ENCODE measurements at regions not wholly inside any gene's neighbourhood (a gene's known extent, or its start where the extent isn't known, plus 50 kb on each side); places are given as distances from the start of the nearest gene placed in this dataset.

- intact Hi-C loops (cut with micrococcal nuclease), result no loop called here
- H3K4me1 Mint-ChIP-seq (ENCODE audit: insufficient read depth, unreplicated experiment), result peaks cover 52% of the 10 kb centered on the region
- CTCF ChIA-PET, result interaction anchor here (0.9 to 4.0 kb wide), 6 partner anchors 10 to 136 kb away, joined by 3 to 33 read pairs (median 6); no protein-coding TSS in a partner anchor
Observed at GRCh38 chr7:131010029-131010716, 276.2 kb upstream of the KLF14 start.

GRCh38 chr7:131010717-131011431 lies 276.9 kb upstream of the KLF14 start:
- ChIA-PET CTCF (interaction anchor here (1.1 to 2.7 kb wide), 4 partner anchors 14 to 29 kb away, joined by 3 to 24 read pairs (median 16); no protein-coding TSS in a partner anchor), POLR2A (interaction anchor here (1.1 to 3.8 kb wide), 8 partner anchors 11 to 165 kb away, joined by 3 to 61 read pairs (median 16); no protein-coding TSS in a partner anchor)
- intact Hi-C loops (cut with micrococcal nuclease), result no loop called here
- H3K27ac Mint-ChIP-seq (ENCODE audit: low read depth, unreplicated experiment), result no peak overlapping the region
- peaks cover 5% of the 10 kb centered on the region for H3K36me3 Mint-ChIP-seq (ENCODE audit: insufficient read depth, unreplicated experiment)
- TF ChIP-seq CTCF (IDR thresholded peaks at IDR 0.05; ENCODE audit: unreplicated experiment), result no peak
- BruUV-seq (replicated peaks), result no TSS peak
- no peak overlapping the region for H3K4me3 Mint-ChIP-seq (ENCODE audit: unreplicated experiment)
- no peaks in the 10 kb centered on the region for H3K27me3 Mint-ChIP-seq (ENCODE audit: insufficient read depth, unreplicated experiment)
- H3K4me1 Mint-ChIP-seq (ENCODE audit: insufficient read depth, unreplicated experiment), result peaks cover 52% of the 10 kb centered on the region
- peak; percentile 59 for DNase-seq (ENCODE audit: unreplicated experiment)
- no peaks in the 10 kb centered on the region for H3K9me3 Mint-ChIP-seq (ENCODE audit: unreplicated experiment)

More at GRCh38 chr7:131010029-131010716, 276.2 kb upstream of the KLF14 start:
- POLR2A ChIA-PET, result interaction anchor here (0.7 to 3.7 kb wide), 7 partner anchors 15 to 164 kb away, joined by 3 to 43 read pairs (median 4); no protein-coding TSS in a partner anchor
- Mint-ChIP-seq H3K4me3 (ENCODE audit: unreplicated experiment) (no peak overlapping the region), H3K27me3 (ENCODE audit: insufficient read depth, unreplicated experiment) (no peaks in the 10 kb centered on the region), H3K27ac (ENCODE audit: low read depth, unreplicated experiment) (no peak overlapping the region), H3K36me3 (ENCODE audit: insufficient read depth, unreplicated experiment) (peaks cover 8% of the 10 kb centered on the region), H3K9me3 (ENCODE audit: unreplicated experiment) (no peaks in the 10 kb centered on the region)
- TF ChIP-seq CTCF (IDR thresholded peaks at IDR 0.05; ENCODE audit: unreplicated experiment), result no peak
- no peak for DNase-seq (ENCODE audit: unreplicated experiment)
- BruUV-seq (replicated peaks), result no TSS peak

- Mint-ChIP-seq H3K36me3 (ENCODE audit: insufficient read depth, unreplicated experiment) (peaks cover 5% of the 10 kb centered on the region), H3K4me1 (ENCODE audit: insufficient read depth, unreplicated experiment) (peaks cover 57% of the 10 kb centered on the region), H3K27me3 (ENCODE audit: insufficient read depth, unreplicated experiment) (no peaks in the 10 kb centered on the region), H3K4me3 (ENCODE audit: unreplicated experiment) (no peak overlapping the region), H3K27ac (ENCODE audit: low read depth, unreplicated experiment) (peak overlapping the region; percentile 75), H3K9me3 (ENCODE audit: unreplicated experiment) (no peaks in the 10 kb centered on the region)
- no peak for DNase-seq (ENCODE audit: unreplicated experiment)
- intact Hi-C loops (cut with micrococcal nuclease), result no loop called here
- TF ChIP-seq CTCF (IDR thresholded peaks at IDR 0.05; ENCODE audit: unreplicated experiment), result no peak
- BruUV-seq (replicated peaks), result no TSS peak
- ChIA-PET POLR2A (interaction anchor here (0.7 to 3.8 kb wide), 16 partner anchors 11 to 124 kb away, joined by 3 to 61 read pairs (median 12); no protein-coding TSS in a partner anchor), CTCF (interaction anchor here (1.1 to 2.7 kb wide), 5 partner anchors 13 to 52 kb away, joined by 3 to 24 read pairs (median 8); no protein-coding TSS in a partner anchor)
Observed at GRCh38 chr7:131011432-131011742, 277.4 kb upstream of the KLF14 start.

GRCh38 chr7:131011976-131012375 lies 278.0 kb upstream of the KLF14 start:
- peaks cover 11% of the 10 kb centered on the region for H3K36me3 Mint-ChIP-seq (ENCODE audit: insufficient read depth, unreplicated experiment)
- intact Hi-C loops (cut with micrococcal nuclease), result loop anchor here (2.0 kb wide), 2 partner anchors 29 to 51 kb away; no protein-coding TSS in a partner anchor
- H3K4me3 Mint-ChIP-seq (ENCODE audit: unreplicated experiment), result peak overlapping the region; percentile 63
- DNase-seq (ENCODE audit: unreplicated experiment), result peak; percentile 86
- POLR2A ChIA-PET, result interaction anchor here (0.6 to 3.8 kb wide), 32 partner anchors 12 to 319 kb away, joined by 3 to 61 read pairs (median 5); partner anchors contain the start of gene MKLN1
- H3K4me1 Mint-ChIP-seq (ENCODE audit: insufficient read depth, unreplicated experiment), result peaks cover 59% of the 10 kb centered on the region
- H3K9me3 Mint-ChIP-seq (ENCODE audit: unreplicated experiment), result no peaks in the 10 kb centered on the region
- CTCF ChIA-PET, result interaction anchor here (0.6 to 3.4 kb wide), 14 partner anchors 10 to 475 kb away, joined by 3 to 29 read pairs (median 5); no protein-coding TSS in a partner anchor
- peak overlapping the region; percentile 75 for H3K27ac Mint-ChIP-seq (ENCODE audit: low read depth, unreplicated experiment)
- BruUV-seq (replicated peaks), result no TSS peak
- no peak for TF ChIP-seq CTCF (IDR thresholded peaks at IDR 0.05; ENCODE audit: unreplicated experiment)
- H3K27me3 Mint-ChIP-seq (ENCODE audit: insufficient read depth, unreplicated experiment), result no peaks in the 10 kb centered on the region
